ENCODE measurements at regions not wholly inside any gene's neighbourhood (a gene's known extent, or its start where the extent isn't known, plus 50 kb on each side); places are given as distances from the start of the nearest gene placed in this dataset.

- TF ChIP-seq, protein P1, sequence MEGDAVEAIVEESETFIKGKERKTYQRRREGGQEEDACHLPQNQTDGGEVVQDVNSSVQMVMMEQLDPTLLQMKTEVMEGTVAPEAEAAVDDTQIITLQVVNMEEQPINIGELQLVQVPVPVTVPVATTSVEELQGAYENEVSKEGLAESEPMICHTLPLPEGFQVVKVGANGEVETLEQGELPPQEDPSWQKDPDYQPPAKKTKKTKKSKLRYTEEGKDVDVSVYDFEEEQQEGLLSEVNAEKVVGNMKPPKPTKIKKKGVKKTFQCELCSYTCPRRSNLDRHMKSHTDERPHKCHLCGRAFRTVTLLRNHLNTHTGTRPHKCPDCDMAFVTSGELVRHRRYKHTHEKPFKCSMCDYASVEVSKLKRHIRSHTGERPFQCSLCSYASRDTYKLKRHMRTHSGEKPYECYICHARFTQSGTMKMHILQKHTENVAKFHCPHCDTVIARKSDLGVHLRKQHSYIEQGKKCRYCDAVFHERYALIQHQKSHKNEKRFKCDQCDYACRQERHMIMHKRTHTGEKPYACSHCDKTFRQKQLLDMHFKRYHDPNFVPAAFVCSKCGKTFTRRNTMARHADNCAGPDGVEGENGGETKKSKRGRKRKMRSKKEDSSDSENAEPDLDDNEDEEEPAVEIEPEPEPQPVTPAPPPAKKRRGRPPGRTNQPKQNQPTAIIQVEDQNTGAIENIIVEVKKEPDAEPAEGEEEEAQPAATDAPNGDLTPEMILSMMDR (IDR thresholded peaks at IDR 0.05; ENCODE audit: low read depth, low read length, poor library complexity, severe bottlenecking) = no peak
- TF ChIP-seq EZH2phosphoT487 (IDR thresholded peaks at IDR 0.05; ENCODE audit: borderline replicate concordance, low read length) = no peak
Measured at GRCh38 chr7:135803143-135803542, 54.5 kb upstream of the FAM180A start.
